MM.1S (cell line): ENCODE measurements at regions not wholly inside any gene's neighbourhood (a gene's known extent, or its start where the extent isn't known, plus 50 kb on each side); places are given as distances from the start of the nearest gene placed in this dataset.
"Not testable (repeated sequence)": the region's sequence is repeated elsewhere in the genome, so short reads cannot be mapped to it uniquely, and the experiment has no call there.

Source experiments
- DNase-seq: peaks from one replicate; pipeline ENCODE4 v3.0.0-alpha.2; 2015
- H2AFZ ChIP-seq: fragments of 300-600 bp; sonication (generic); 2 replicates; pipeline ENCODE4 v1.6.0; 2016; ENCODE audit warnings: antibody characterized with exemption, low read length
- H3F3A ChIP-seq: fragments of 300-600 bp; sonication (generic); 2 replicates; pipeline ENCODE4 v1.6.1; 2016; ENCODE audit warnings: mild to moderate bottlenecking, antibody characterized with exemption, low read length, moderate library complexity, mixed read lengths; ENCODE audit not compliant: insufficient read depth
- H3K27ac ChIP-seq: fragments of 300-600 bp; sonication (generic); 2 replicates; pipeline ENCODE4 v1.5.1; 2016; ENCODE audit warnings: mild to moderate bottlenecking, low read length
- H3K27me3 ChIP-seq: fragments of 300-600 bp; sonication (generic); replicated peaks from 2 replicates; pipeline ENCODE4 v1.6.0; 2016; ENCODE audit warnings: low read length; ENCODE audit not compliant: insufficient read depth
- H3K36me3 ChIP-seq: fragments of 300-600 bp; sonication (generic); replicated peaks from 2 replicates; pipeline ENCODE4 v1.6.1; 2016; ENCODE audit warnings: mild to moderate bottlenecking, low read length, mixed read lengths; ENCODE audit not compliant: insufficient read depth
- H3K4me1 ChIP-seq: fragments of 300-600 bp; sonication (generic); 2 replicates; pipeline ENCODE4 v1.6.1; 2016; ENCODE audit warnings: low read length, mixed read lengths
- H3K4me2 ChIP-seq: fragments of 300-600 bp; sonication (generic); 2 replicates; pipeline ENCODE4 v1.6.0; 2016; ENCODE audit warnings: low read depth, low read length
- H3K4me3 ChIP-seq: fragments of 300-600 bp; sonication (generic); 2 replicates; pipeline ENCODE4 v1.5.1; 2016; ENCODE audit warnings: low read length, mixed read lengths
- H3K79me2 ChIP-seq: fragments of 300-600 bp; sonication (generic); 2 replicates; pipeline ENCODE4 v1.6.1; 2016; ENCODE audit warnings: mixed run types, low read length, mixed read lengths
- H3K9ac ChIP-seq: fragments of 300-600 bp; sonication (generic); 2 replicates; pipeline ENCODE4 v1.6.1; 2016; ENCODE audit warnings: low read length, mixed read lengths
- H3K9me2 ChIP-seq: fragments of 300-600 bp; sonication (generic); replicated peaks from 2 replicates; pipeline ENCODE4 v1.6.1; 2016; ENCODE audit warnings: mild to moderate bottlenecking, low read length, mixed read lengths; ENCODE audit not compliant: insufficient read depth
- H3K9me3 ChIP-seq: fragments of 300-600 bp; sonication (generic); replicated peaks from 2 replicates; pipeline ENCODE4 v1.6.1; 2016; ENCODE audit warnings: mild to moderate bottlenecking, low read length, mixed read lengths; ENCODE audit not compliant: insufficient read depth
- H4K20me1 ChIP-seq: fragments of 300-600 bp; sonication (generic); 2 replicates; pipeline ENCODE4 v1.6.1; 2016; ENCODE audit warnings: mild to moderate bottlenecking, low read length, moderate library complexity, mixed read lengths; ENCODE audit not compliant: insufficient read depth
- EZH2 ChIP-seq: fragments of 300-600 bp; sonication (generic); optimal IDR thresholded peaks from 2 replicates; pipeline ENCODE3; 2017; ENCODE audit warnings: low read depth, mild to moderate bottlenecking, antibody characterized with exemption, low read length, mixed read lengths
- EZH2phosphoT487 ChIP-seq: fragments of 300-600 bp; sonication (generic); IDR thresholded peaks from 2 replicates; pipeline ENCODE4 v1.6.1; 2018; ENCODE audit warnings: antibody characterized with exemption, low read length
- TF ChIP-seq, protein P1 (sequence below): fragments of 300-600 bp; sonication (generic); IDR thresholded peaks from 2 replicates; pipeline ENCODE4 v1.5.1; 2016; ENCODE audit warnings: antibody characterized with exemption, low read length, mixed read lengths

DNA sequence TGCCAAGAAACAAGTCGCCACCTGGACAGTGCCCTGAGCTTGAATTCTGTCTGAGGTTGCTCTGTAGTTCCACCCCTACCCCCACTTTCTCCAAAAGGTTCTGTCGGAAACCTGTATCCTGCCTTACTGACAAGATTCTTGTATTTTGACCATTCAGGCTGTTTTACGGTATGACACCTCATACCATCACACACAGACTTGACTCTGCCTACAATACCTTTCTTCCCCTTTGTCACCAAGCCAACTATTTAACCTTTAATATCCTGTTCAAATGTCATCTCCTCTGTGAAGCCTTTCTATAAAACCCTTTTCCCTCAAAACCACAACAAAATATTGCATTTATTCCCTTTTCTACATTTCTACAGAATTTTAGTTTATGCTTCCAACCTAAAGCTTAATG lies 161.9 kb downstream of the VSIG4 start:
- no peak overlapping the region for H3K27ac ChIP-seq
- H3K27me3 ChIP-seq = no peaks in the 10 kb centered on the region
- H3K4me1 ChIP-seq = no peaks in the 10 kb centered on the region
- H3K4me2 ChIP-seq = no peak overlapping the region
- no peaks in the 10 kb centered on the region for H3K9me2 ChIP-seq
- no peak overlapping the region for H3K4me3 ChIP-seq
- H3K9me3 ChIP-seq = no peaks in the 10 kb centered on the region
- DNase-seq = no peak
- H2AFZ ChIP-seq = no peak overlapping the region
- no peak overlapping the region for H3K9ac ChIP-seq
- TF ChIP-seq EZH2phosphoT487 (no peak), EZH2 (no peak)
- TF ChIP-seq, protein P1, sequence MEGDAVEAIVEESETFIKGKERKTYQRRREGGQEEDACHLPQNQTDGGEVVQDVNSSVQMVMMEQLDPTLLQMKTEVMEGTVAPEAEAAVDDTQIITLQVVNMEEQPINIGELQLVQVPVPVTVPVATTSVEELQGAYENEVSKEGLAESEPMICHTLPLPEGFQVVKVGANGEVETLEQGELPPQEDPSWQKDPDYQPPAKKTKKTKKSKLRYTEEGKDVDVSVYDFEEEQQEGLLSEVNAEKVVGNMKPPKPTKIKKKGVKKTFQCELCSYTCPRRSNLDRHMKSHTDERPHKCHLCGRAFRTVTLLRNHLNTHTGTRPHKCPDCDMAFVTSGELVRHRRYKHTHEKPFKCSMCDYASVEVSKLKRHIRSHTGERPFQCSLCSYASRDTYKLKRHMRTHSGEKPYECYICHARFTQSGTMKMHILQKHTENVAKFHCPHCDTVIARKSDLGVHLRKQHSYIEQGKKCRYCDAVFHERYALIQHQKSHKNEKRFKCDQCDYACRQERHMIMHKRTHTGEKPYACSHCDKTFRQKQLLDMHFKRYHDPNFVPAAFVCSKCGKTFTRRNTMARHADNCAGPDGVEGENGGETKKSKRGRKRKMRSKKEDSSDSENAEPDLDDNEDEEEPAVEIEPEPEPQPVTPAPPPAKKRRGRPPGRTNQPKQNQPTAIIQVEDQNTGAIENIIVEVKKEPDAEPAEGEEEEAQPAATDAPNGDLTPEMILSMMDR = no peak
- H3F3A ChIP-seq = no peaks in the 10 kb centered on the region
- H3K36me3 ChIP-seq = no peaks in the 10 kb centered on the region
- no peaks in the 10 kb centered on the region for H3K79me2 ChIP-seq
- no peaks in the 10 kb centered on the region for H4K20me1 ChIP-seq

DNA sequence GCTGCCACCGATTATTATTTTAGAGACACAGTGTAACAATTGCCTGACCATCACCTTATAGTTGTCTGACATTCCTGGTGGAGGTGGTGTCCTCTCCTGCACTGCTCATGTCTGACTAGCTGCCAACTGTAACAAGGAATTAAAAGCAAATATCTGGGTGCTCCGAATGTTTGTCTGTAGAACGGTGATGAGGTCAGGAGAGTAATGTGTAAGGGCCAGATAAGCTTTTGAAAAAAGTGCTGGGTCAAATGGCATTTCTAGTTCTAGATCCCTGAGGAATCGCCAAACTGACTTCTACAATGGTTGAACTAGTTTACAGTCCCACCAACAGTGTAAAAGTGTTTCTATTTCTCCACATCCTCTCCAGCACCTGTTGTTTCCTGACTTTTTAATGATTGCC lies 164.3 kb downstream of the VSIG4 start:
- not testable (repeated sequence) for H3K4me1 ChIP-seq, H3K9ac ChIP-seq, H2AFZ ChIP-seq, H3K79me2 ChIP-seq, H3K4me3 ChIP-seq, H3K36me3 ChIP-seq, DNase-seq, H4K20me1 ChIP-seq, H3K9me3 ChIP-seq, H3K27me3 ChIP-seq, H3K27ac ChIP-seq, H3F3A ChIP-seq, H3K4me2 ChIP-seq, H3K9me2 ChIP-seq

DNA sequence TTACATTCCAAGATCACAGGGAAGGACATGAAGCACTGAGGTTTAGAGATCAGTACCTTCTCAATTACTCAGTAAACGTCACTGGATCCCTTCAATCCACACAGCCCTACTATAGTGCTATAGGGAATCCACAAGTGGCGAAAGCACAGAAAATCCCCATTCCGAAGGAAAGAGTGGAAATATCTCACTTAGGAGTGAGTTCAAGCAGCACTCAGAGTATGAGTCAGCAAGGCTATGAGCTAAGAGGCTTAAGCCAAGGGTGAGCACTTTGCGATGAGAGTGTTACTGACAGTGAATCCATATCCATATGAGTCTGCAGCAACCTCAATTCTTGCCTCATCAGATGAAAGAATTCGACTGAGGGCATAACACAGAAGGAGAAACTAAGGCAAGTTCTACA lies 165.1 kb downstream of the VSIG4 start:
- no peaks in the 10 kb centered on the region for H3K9me2 ChIP-seq
- no peaks in the 10 kb centered on the region for H4K20me1 ChIP-seq
- no peak for DNase-seq
- H3K4me3 ChIP-seq = no peak overlapping the region
- H3K4me1 ChIP-seq = no peaks in the 10 kb centered on the region
- H3K9me3 ChIP-seq = no peaks in the 10 kb centered on the region
- no peak overlapping the region for H3K9ac ChIP-seq
- H3K27ac ChIP-seq = no peak overlapping the region
- no peak for TF ChIP-seq EZH2
- TF ChIP-seq, protein P1 = no peak
- TF ChIP-seq EZH2phosphoT487 = no peak
- no peaks in the 10 kb centered on the region for H3K36me3 ChIP-seq
- no peak overlapping the region for H2AFZ ChIP-seq
- H3K79me2 ChIP-seq = no peaks in the 10 kb centered on the region
- H3K27me3 ChIP-seq = no peaks in the 10 kb centered on the region
- H3F3A ChIP-seq = no peaks in the 10 kb centered on the region
- no peak overlapping the region for H3K4me2 ChIP-seq

DNA sequence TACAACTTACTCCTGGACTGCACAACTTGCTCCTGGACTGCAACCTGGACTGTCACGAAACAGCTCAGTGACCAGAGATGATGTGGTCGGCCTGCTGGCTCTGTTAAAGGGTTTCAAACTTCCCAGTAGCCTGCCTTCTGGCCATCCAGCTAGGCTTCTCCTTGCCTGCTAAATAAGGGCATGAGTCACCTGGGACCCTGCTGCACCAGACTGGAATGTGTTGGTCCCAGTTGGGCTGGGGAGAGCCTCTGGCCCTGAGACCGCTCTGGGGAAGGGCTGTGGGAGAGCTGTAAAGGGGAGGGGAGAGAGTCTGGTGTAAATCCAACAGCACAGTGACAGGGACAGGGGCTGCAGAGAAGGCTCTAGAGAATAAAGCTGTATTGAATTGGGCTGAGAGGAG lies 165.8 kb downstream of the VSIG4 start:
- H3K36me3 ChIP-seq = no peaks in the 10 kb centered on the region
- no peak overlapping the region for H3K9ac ChIP-seq
- no peak overlapping the region for H3K4me3 ChIP-seq
- no peaks in the 10 kb centered on the region for H3K27me3 ChIP-seq
- H3K27ac ChIP-seq = no peak overlapping the region
- H3F3A ChIP-seq = no peaks in the 10 kb centered on the region
- H3K79me2 ChIP-seq = no peaks in the 10 kb centered on the region
- no peaks in the 10 kb centered on the region for H4K20me1 ChIP-seq
- H2AFZ ChIP-seq = no peak overlapping the region
- no peak for TF ChIP-seq EZH2phosphoT487
- TF ChIP-seq, protein P1 = no peak
- no peak for TF ChIP-seq EZH2
- H3K4me1 ChIP-seq = no peaks in the 10 kb centered on the region
- H3K4me2 ChIP-seq = no peak overlapping the region
- no peak for DNase-seq
- no peaks in the 10 kb centered on the region for H3K9me2 ChIP-seq
- no peaks in the 10 kb centered on the region for H3K9me3 ChIP-seq
